ENCODE measurements at regions not wholly inside any gene's neighbourhood (a gene's known extent, or its start where the extent isn't known, plus 50 kb on each side); places are given as distances from the start of the nearest gene placed in this dataset.
A peak's percentile ranks its signal among the peaks of the same experiment; 100 is the strongest.

DNA sequence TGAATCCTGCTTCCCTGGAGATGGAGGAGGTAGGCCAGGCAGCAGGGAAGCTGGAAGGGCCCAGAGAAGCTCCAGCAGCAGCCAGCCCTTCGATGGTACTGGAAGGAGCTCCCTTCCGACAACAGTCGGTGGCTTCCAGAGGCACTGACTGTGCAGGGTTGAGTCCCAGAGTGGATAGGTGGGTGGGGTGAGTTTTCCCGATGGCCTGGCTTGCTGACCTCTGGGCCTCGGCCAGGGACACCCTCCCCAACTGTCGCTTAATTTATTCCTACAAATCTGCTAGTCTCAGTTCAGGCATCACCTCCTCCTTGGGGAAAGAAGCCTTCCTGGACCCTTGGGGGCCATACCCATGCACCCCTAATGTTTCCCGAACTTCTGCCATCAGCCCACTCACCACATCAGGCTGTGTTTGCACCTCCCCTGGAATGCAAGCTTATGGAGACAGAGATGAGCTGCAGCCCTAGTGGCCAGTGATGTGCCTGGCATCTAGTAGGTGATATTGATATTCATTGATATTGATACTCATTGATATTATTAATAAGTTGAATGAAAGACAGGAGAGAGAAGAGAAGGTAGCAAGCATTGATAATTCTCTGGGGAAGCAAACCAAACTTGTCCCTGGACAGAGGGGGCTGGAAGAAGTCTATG is 104.6 kb upstream of the BOD1 start:
- DNase-seq (ENCODE audit: low read depth), result no peak
- no peak overlapping the region for H3K4me3 ChIP-seq (ENCODE audit: low read length)
- TF ChIP-seq, protein P1, sequence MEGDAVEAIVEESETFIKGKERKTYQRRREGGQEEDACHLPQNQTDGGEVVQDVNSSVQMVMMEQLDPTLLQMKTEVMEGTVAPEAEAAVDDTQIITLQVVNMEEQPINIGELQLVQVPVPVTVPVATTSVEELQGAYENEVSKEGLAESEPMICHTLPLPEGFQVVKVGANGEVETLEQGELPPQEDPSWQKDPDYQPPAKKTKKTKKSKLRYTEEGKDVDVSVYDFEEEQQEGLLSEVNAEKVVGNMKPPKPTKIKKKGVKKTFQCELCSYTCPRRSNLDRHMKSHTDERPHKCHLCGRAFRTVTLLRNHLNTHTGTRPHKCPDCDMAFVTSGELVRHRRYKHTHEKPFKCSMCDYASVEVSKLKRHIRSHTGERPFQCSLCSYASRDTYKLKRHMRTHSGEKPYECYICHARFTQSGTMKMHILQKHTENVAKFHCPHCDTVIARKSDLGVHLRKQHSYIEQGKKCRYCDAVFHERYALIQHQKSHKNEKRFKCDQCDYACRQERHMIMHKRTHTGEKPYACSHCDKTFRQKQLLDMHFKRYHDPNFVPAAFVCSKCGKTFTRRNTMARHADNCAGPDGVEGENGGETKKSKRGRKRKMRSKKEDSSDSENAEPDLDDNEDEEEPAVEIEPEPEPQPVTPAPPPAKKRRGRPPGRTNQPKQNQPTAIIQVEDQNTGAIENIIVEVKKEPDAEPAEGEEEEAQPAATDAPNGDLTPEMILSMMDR (IDR thresholded peaks at IDR 0.05; ENCODE audit: insufficient read depth, low read depth, low read length, missing control alignments), result no peak

DNA sequence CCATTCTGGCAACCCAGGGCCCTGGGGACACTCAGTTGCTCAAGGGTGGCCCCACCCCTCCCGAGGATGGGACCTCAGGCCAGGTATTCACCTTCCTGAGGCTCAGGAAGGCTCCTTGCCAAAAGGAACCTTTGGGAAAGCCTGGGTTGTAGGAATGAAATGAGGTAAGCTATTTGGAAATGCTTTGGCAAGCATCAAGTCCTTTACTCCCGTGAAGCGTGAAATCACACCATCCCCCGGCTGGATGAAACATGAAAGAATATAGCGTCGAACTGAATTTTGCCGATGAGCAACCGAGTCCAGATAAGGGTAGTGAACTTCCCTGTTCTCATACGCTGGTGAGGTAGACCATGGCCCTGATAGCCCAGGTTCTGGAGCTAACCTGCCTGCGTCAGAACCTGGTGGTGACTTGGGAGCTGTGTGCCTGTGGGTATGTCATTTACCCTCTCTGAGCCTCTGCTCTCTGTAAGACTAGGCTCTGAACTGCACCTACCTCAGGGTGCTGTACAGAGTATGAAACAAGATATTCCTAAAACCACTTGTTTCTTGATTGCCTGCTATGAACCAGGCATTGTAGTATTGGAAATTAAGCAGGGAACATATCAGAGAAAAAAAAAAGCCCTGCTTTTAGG is 105.3 kb upstream of the BOD1 start:
- TF ChIP-seq, protein P1 (IDR thresholded peaks at IDR 0.05; ENCODE audit: insufficient read depth, low read depth, low read length, missing control alignments), result no peak
- peak; percentile 35 for DNase-seq (ENCODE audit: low read depth)
- no peak overlapping the region for H3K4me3 ChIP-seq (ENCODE audit: low read length)

DNA sequence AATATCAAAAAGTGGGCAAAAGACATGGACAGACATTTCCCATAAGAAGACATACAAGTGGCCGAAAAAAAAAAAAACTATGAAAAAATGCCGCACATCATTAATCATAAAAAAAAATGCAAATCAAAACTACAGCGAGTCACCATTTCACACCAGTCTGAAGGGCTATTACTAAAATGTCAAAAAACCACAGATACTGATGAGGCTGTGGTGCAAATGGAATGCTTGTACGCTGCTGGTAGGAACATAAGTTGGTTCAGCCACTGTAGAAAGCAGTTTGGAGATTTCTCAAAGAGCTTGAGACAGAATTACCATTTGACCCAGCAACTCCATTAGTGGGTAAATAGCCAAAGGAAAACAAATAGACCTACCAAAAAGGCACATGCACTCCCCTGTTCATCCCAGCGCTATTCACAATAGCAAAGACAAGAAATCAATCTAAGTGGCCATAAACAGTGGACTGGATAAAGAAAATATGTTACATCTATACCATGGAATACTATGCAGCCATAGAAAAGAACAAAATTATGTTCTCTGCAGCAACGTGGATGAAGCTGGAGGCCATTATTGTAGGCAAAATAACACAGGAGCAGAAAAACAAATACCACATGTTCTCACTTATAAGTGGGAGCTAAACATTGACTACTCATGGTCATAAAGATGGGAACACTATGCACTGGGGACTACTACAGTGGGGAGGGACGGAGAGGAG is 110.6 kb upstream of the BOD1 start:
- TF ChIP-seq, protein P1 (IDR thresholded peaks at IDR 0.05; ENCODE audit: insufficient read depth, low read depth, low read length, missing control alignments), result no peak
- DNase-seq (ENCODE audit: low read depth), result no peak
- H3K4me3 ChIP-seq (ENCODE audit: low read length), result no peak overlapping the region

DNA sequence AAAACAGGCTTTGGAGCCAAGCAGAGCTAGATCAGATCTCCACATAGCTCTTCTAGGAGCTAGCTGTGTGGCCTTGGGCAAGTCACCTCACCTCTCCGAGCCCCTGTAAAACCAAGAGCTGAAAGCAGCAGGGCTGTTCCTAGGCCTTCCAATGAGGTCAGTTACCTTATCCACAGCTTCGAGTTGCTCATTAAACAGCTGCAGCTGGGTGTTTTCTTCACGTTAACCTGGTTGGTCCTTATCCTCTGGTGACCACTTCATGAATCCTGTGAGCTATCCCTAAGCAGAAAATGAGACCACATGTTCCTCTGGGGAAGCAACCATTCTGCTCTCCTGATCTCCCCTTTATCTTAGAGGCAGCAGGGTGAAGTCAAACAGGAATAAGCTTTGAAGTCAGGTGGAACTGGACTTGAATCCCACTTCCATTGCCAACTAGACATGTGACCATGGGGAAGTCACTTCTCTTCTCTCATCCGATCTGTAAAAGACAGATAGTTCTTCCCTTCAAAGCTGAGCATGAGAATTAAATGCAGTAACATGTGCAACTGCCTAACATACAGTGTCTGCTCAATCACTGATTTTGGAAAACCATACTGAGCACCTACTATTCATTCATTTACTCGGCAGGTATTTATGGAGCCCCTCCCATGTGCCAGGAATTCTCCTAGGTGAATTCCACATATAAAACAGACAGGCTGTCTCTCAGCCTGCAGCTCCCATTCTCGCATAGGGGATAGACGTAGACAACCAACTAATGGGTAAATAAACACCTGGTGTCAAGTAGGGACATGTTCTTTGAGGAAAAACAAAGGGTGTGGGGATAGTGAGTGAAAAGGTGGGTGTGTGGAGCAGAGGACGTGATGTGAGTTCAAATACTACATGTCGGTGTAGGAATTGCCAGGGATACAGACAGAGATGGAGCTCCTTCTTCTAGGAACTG is 111.7 kb upstream of the BOD1 start:
- TF ChIP-seq, protein P1 (IDR thresholded peaks at IDR 0.05; ENCODE audit: insufficient read depth, low read depth, low read length, missing control alignments), result no peak
- DNase-seq (ENCODE audit: low read depth), result peak; percentile 66
- H3K4me3 ChIP-seq (ENCODE audit: low read length), result no peak overlapping the region

DNA sequence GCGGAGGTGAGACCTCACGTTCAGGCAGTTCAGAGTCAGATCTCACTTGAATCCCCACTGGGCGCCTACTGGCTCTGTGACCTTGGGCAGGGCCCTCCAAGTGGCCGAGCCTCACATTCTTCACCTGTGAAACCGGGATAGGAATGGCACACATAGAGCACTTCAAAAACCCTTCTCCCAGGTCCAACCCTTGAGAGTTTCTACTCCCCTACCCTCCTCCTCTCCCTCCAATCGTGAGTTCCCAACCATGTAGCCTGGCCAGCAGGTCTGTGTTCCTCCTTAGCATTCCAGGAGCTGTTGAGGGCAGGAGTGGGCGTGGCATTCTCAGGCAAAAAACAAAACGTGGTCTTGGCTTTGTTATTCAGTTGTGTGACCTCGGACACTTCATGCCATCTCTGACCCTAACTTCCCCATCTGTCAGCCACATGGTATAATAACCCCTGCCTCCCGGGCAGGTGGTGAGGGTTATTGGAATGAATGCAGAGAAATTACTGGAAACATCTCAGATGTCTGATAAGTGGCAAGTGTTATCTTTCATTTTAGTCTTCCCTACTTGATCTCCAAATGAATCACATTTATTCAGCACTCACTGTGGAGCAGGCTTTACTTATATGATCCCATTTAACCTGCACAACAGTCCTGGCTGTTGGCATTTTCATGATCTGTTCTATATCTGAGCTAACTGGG is 112.8 kb upstream of the BOD1 start:
- TF ChIP-seq, protein P1 (IDR thresholded peaks at IDR 0.05; ENCODE audit: insufficient read depth, low read depth, low read length, missing control alignments), result no peak
- H3K4me3 ChIP-seq (ENCODE audit: low read length), result no peak overlapping the region
- no peak for DNase-seq (ENCODE audit: low read depth)

Data from epithelial cell of esophagus (primary cell).